SK-N-SH (cell line): ENCODE measurements at regions not wholly inside any gene's neighbourhood (a gene's known extent, or its start where the extent isn't known, plus 50 kb on each side); places are given as distances from the start of the nearest gene placed in this dataset.

Source experiments
- CTCF ChIA-PET: fragments of 300-600, 350-600 bp; formaldehyde crosslinking; extraction: SDS; loops from one replicate; lab custom pipeline; 2021; lab: Yijun Ruan, JAX
- POLR2A ChIA-PET: fragments of 350-600 bp; sonication (Branson Sonifier 250); formaldehyde crosslinking; extraction: SDS; loops from one replicate; lab custom pipeline; 2020; ENCODE audit warnings: antibody characterized with exemption, inconsistent platforms; lab: Yijun Ruan, JAX
- DNase-seq: peaks from one replicate; pipeline ENCODE4 v3.0.0; 2012
- H2AFZ ChIP-seq: fragments of 200-600 bp; sonication (generic); 2 replicates; pipeline ENCODE4 v1.8.1; 2016; ENCODE audit warnings: antibody characterized with exemption, mild to moderate bottlenecking, low read depth
- H3F3A ChIP-seq: fragments of 200-600 bp; sonication (generic); replicated peaks from 2 replicates; pipeline ENCODE3; 2016; ENCODE audit warnings: antibody characterized with exemption, mild to moderate bottlenecking; ENCODE audit not compliant: insufficient read depth
- H3K27ac ChIP-seq, 2 experiments: fragments of 200-500 bp in 1 of 2; fragments of 200-600 bp in 1 of 2; sonication (Bioruptor generic) in 1 of 2; sonication (generic), shearing (Covaris generic) in 1 of 2; 2 replicates each; pipeline versions ENCODE4 v1.5.1 to v1.6.1; 2014 to 2016; ENCODE audit warnings: low read depth in 2 of 2, inconsistent platforms in 1 of 2, low read length in 1 of 2, mild to moderate bottlenecking in 1 of 2, mixed read lengths in 1 of 2
- H3K27me3 ChIP-seq: fragments of 200-600 bp; sonication (generic), shearing (Covaris generic); 2 replicates; pipeline ENCODE4 v1.6.1; 2016; ENCODE audit warnings: mixed run types; ENCODE audit not compliant: insufficient read depth
- H3K36me3 ChIP-seq, 2 experiments: fragments of 200-500 bp in 1 of 2; fragments of 200-600 bp in 1 of 2; sonication (Bioruptor generic) in 1 of 2; sonication (generic) in 1 of 2; replicated peaks in 1 of 2; 2 replicates each; pipeline versions ENCODE3 to v1.5.1; 2014 to 2016; ENCODE audit warnings: low read length in 1 of 2, mild to moderate bottlenecking in 1 of 2; ENCODE audit not compliant: insufficient read depth in 2 of 2, control insufficient read depth in 1 of 2
- H3K4me1 ChIP-seq, 2 experiments: fragments of 200-500 bp in 1 of 2; fragments of 200-600 bp in 1 of 2; sonication (Bioruptor generic) in 1 of 2; sonication (generic), shearing (Covaris generic) in 1 of 2; 2 replicates each; pipeline versions ENCODE4 v1.5.1 to v1.6.1; 2014 to 2016; ENCODE audit warnings: low read depth in 1 of 2, low read length in 1 of 2, mixed run types in 1 of 2; ENCODE audit not compliant: insufficient read depth in 2 of 2, control insufficient read depth in 1 of 2
- H3K4me2 ChIP-seq: fragments of 200-600 bp; sonication (generic), shearing (Covaris generic); 2 replicates; pipeline ENCODE4 v1.6.1; 2017; ENCODE audit warnings: mixed run types
- H3K4me3 ChIP-seq, 2 experiments: fragments of 200-500 bp in 1 of 2; fragments of 200-600 bp in 1 of 2; sonication (Bioruptor generic) in 1 of 2; sonication (generic), shearing (Covaris generic) in 1 of 2; 2 replicates each; pipeline versions ENCODE4 v1.5.1 to v1.8.1; 2014 to 2016; ENCODE audit warnings: low read depth in 2 of 2, inconsistent platforms in 1 of 2, low read length in 1 of 2, mild to moderate bottlenecking in 1 of 2, mixed read lengths in 1 of 2, moderate library complexity in 1 of 2
- H3K79me2 ChIP-seq: fragments of 200-600 bp; sonication (generic); 2 replicates; pipeline ENCODE4 v1.8.1; 2017; ENCODE audit warnings: mild to moderate bottlenecking; ENCODE audit not compliant: insufficient read depth
- H3K9ac ChIP-seq: fragments of 200-600 bp; sonication (generic); 2 replicates; pipeline ENCODE4 v1.6.1; 2017; ENCODE audit warnings: mixed run types
- H3K9me2 ChIP-seq: fragments of 200-600 bp; sonication (generic); 2 replicates; pipeline ENCODE4 v1.6.1; 2017; ENCODE audit warnings: mixed run types
- H3K9me3 ChIP-seq: fragments of 200-600 bp; sonication (generic); 2 replicates; pipeline ENCODE4 v1.6.1; 2017; ENCODE audit warnings: mixed run types, mild to moderate bottlenecking, moderate library complexity
- H4K20me1 ChIP-seq: fragments of 200-600 bp; sonication (generic); 2 replicates; pipeline ENCODE4 v1.6.1; 2017; ENCODE audit warnings: mild to moderate bottlenecking, mixed run types; ENCODE audit not compliant: insufficient read depth
- ELF1 ChIP-seq: IDR thresholded peaks from 2 replicates; pipeline ENCODE4 v1.4.0; 2012
- EP300 ChIP-seq, 2 experiments: IDR thresholded peaks; 2 replicates each; pipeline versions ENCODE4 v1.4.0 to v1.6.1; 2012; ENCODE audit warnings: borderline replicate concordance in 1 of 2, low read depth in 1 of 2, low read length in 1 of 2
- FOSL2 ChIP-seq: IDR thresholded peaks from 2 replicates; pipeline ENCODE4 v1.4.0; 2012; ENCODE audit warnings: low read depth, mild to moderate bottlenecking, moderate library complexity, borderline replicate concordance
- FOXJ3 ChIP-seq: sonication (generic); formaldehyde crosslinking; IDR thresholded peaks from 2 replicates; pipeline ENCODE4 v1.5.1; 2020; ENCODE audit warnings: mild to moderate bottlenecking, missing genetic modification reagents
- GATA2 ChIP-seq: sonication (generic); formaldehyde crosslinking; IDR thresholded peaks from 2 replicates; pipeline ENCODE4 v1.5.0; 2020; ENCODE audit warnings: mild to moderate bottlenecking, missing genetic modification reagents
- RFX5 ChIP-seq: IDR thresholded peaks from 2 replicates; pipeline ENCODE4 v1.6.1; 2012; ENCODE audit warnings: mild to moderate bottlenecking, improper control_type of control experiment, low read length
- RXRA ChIP-seq: IDR thresholded peaks from 2 replicates; pipeline ENCODE4 v1.4.0; 2012; ENCODE audit warnings: low read depth, mild to moderate bottlenecking, borderline replicate concordance
- SIN3A ChIP-seq: IDR thresholded peaks from 2 replicates; pipeline ENCODE4 v1.6.1; 2012; ENCODE audit warnings: low read depth, mild to moderate bottlenecking, low read length, moderate library complexity, borderline replicate concordance
- USF1 ChIP-seq: IDR thresholded peaks from 2 replicates; pipeline ENCODE4 v1.4.0; 2012; ENCODE audit warnings: low read depth, borderline replicate concordance
- YY1 ChIP-seq: IDR thresholded peaks from 2 replicates; pipeline ENCODE4 v1.4.0; 2012; ENCODE audit warnings: low read depth, mild to moderate bottlenecking
- WGBS: methylation state at CpG from one replicate; pipeline ENCODE4 v1.1.6; 2017; ENCODE audit warnings: low lambda C conversion rate; 5-methylcytosine and 5-hydroxymethylcytosine counted together
- TF ChIP-seq, protein P1 (sequence below): IDR thresholded peaks from 2 replicates; pipeline ENCODE4 v1.4.0; 2012; ENCODE audit warnings: low read depth
- TF ChIP-seq, protein P2 (sequence below): IDR thresholded peaks from 2 replicates; pipeline ENCODE4 v1.6.1; 2012; ENCODE audit warnings: mild to moderate bottlenecking, low read depth, low read length, moderate library complexity
- TF ChIP-seq, protein P3 (sequence below): fragments of 200-600 bp; sonication (generic); IDR thresholded peaks from 2 replicates; pipeline ENCODE4 v1.6.1; 2017; ENCODE audit warnings: antibody characterized with exemption, mild to moderate bottlenecking, moderate library complexity

DNA sequence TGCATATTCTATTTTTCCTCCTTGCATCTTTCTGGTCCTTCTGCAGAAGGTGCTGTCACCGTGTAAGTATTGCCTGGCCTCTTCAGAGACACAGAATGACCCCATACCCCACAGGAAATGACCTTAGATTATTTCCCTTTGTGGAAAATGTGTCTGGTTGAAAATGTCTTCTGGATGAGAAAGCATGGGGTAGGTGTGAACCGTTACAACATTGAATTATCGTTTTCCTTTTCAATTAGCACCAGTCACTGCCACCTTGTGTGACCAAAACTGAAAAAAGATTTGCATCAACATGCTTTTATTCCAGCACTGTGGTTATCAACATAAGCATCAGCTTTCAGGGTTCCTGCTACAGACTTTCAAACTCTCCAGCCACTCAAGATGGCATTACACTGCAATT lies 58.0 kb upstream of the CELF2 start:
- Histone ChIP-seq H3K9me2 (no peaks in the 10 kb centered on the region), H3K27me3 (no peaks in the 10 kb centered on the region), H3K36me3 (no peaks in the 10 kb centered on the region), H3K4me1 (no peaks in the 10 kb centered on the region), H4K20me1 (no peaks in the 10 kb centered on the region), H3K9ac (no peak overlapping the region), H3F3A (no peaks in the 10 kb centered on the region), H3K4me3 (no peak overlapping the region), H3K9me3 (peaks cover 4% of the 10 kb centered on the region), H3K27ac (no peak overlapping the region), H3K4me2 (no peak overlapping the region), H2AFZ (no peak overlapping the region), H3K79me2 (no peaks in the 10 kb centered on the region)
- POLR2A ChIA-PET, result no interaction called here
- CTCF ChIA-PET, result no interaction called here
- WGBS, result 0% methylated on average over 3 of the region's 3 CpGs
- no peak for TF ChIP-seq GATA2 (CRISPR knock-in tag)
- TF ChIP-seq, protein P1, sequence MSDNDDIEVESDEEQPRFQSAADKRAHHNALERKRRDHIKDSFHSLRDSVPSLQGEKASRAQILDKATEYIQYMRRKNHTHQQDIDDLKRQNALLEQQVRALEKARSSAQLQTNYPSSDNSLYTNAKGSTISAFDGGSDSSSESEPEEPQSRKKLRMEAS, result no peak
- TF ChIP-seq YY1, result no peak
- no peak for TF ChIP-seq USF1
- TF ChIP-seq, protein P2, sequence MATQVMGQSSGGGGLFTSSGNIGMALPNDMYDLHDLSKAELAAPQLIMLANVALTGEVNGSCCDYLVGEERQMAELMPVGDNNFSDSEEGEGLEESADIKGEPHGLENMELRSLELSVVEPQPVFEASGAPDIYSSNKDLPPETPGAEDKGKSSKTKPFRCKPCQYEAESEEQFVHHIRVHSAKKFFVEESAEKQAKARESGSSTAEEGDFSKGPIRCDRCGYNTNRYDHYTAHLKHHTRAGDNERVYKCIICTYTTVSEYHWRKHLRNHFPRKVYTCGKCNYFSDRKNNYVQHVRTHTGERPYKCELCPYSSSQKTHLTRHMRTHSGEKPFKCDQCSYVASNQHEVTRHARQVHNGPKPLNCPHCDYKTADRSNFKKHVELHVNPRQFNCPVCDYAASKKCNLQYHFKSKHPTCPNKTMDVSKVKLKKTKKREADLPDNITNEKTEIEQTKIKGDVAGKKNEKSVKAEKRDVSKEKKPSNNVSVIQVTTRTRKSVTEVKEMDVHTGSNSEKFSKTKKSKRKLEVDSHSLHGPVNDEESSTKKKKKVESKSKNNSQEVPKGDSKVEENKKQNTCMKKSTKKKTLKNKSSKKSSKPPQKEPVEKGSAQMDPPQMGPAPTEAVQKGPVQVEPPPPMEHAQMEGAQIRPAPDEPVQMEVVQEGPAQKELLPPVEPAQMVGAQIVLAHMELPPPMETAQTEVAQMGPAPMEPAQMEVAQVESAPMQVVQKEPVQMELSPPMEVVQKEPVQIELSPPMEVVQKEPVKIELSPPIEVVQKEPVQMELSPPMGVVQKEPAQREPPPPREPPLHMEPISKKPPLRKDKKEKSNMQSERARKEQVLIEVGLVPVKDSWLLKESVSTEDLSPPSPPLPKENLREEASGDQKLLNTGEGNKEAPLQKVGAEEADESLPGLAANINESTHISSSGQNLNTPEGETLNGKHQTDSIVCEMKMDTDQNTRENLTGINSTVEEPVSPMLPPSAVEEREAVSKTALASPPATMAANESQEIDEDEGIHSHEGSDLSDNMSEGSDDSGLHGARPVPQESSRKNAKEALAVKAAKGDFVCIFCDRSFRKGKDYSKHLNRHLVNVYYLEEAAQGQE, result no peak
- no peak for TF ChIP-seq RXRA
- TF ChIP-seq, protein P3, sequence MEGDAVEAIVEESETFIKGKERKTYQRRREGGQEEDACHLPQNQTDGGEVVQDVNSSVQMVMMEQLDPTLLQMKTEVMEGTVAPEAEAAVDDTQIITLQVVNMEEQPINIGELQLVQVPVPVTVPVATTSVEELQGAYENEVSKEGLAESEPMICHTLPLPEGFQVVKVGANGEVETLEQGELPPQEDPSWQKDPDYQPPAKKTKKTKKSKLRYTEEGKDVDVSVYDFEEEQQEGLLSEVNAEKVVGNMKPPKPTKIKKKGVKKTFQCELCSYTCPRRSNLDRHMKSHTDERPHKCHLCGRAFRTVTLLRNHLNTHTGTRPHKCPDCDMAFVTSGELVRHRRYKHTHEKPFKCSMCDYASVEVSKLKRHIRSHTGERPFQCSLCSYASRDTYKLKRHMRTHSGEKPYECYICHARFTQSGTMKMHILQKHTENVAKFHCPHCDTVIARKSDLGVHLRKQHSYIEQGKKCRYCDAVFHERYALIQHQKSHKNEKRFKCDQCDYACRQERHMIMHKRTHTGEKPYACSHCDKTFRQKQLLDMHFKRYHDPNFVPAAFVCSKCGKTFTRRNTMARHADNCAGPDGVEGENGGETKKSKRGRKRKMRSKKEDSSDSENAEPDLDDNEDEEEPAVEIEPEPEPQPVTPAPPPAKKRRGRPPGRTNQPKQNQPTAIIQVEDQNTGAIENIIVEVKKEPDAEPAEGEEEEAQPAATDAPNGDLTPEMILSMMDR, result no peak
- TF ChIP-seq SIN3A, result no peak
- TF ChIP-seq RFX5, result no peak
- no peak for TF ChIP-seq FOSL2
- no peak for TF ChIP-seq FOXJ3 (CRISPR knock-in tag)
- TF ChIP-seq ELF1, result no peak
- TF ChIP-seq EP300 (IDR thresholded peaks at IDR 0.05; ENCODE audit: borderline replicate concordance in 1 of 2, low read depth in 1 of 2, low read length in 1 of 2), result no peak
- TF ChIP-seq, all 33 proteins: peak for 0
- DNase-seq, result no peak
